Calu3 (cell line): ENCODE measurements at regions not wholly inside any gene's neighbourhood (a gene's known extent, or its start where the extent isn't known, plus 50 kb on each side); places are given as distances from the start of the nearest gene placed in this dataset.

Experiments used
- BruUV-seq: library from RNA; stranded (reverse); fragments of 400-500 nt; replicated peaks from 2 replicates; lab custom pipeline; 2021; lab: Mats Ljungman, UMichigan
- CTCF ChIA-PET: fragments of 300-600 bp; sonication (Branson Sonifier 250); formaldehyde crosslinking; loops from one replicate; lab custom pipeline; 2022; ENCODE audit warnings: antibody characterized with exemption; lab: Charles Lee
- DNase-seq: peaks from one replicate; pipeline ENCODE4 v3.0.0; 2022
- H3K27ac Mint-ChIP-seq: one replicate; pipeline ENCODE4 v1.8.0; 2022; ENCODE audit warnings: mixed read lengths; ENCODE audit not compliant: unreplicated experiment
- H3K27me3 Mint-ChIP-seq: one replicate; pipeline ENCODE4 v1.8.0; 2022; ENCODE audit warnings: mixed read lengths; ENCODE audit not compliant: unreplicated experiment
- H3K36me3 Mint-ChIP-seq: one replicate; pipeline ENCODE4 v1.8.0; 2022; ENCODE audit warnings: mild to moderate bottlenecking, moderate library complexity, mixed read lengths; ENCODE audit not compliant: insufficient read depth, unreplicated experiment
- H3K4me1 Mint-ChIP-seq: one replicate; pipeline ENCODE4 v1.8.0; 2022; ENCODE audit warnings: mild to moderate bottlenecking, low read depth, mixed read lengths; ENCODE audit not compliant: unreplicated experiment
- H3K4me3 Mint-ChIP-seq: one replicate; pipeline ENCODE4 v1.8.0; 2022; ENCODE audit warnings: mild to moderate bottlenecking, low read depth, moderate library complexity, mixed read lengths; ENCODE audit not compliant: unreplicated experiment
- H3K9me3 Mint-ChIP-seq: one replicate; pipeline ENCODE4 v1.8.0; 2022; ENCODE audit warnings: low read depth, mixed read lengths; ENCODE audit not compliant: unreplicated experiment
- CTCF ChIP-seq: fragments of 200-600 bp; IDR thresholded peaks from one replicate; pipeline ENCODE4 v1.8.0; 2022; ENCODE audit warnings: antibody characterized with exemption; ENCODE audit not compliant: unreplicated experiment
- intact Hi-C: fragments of 100-400 bp; cut with micrococcal nuclease; formaldehyde crosslinking; loops from one replicate; pipeline ENCODE4 v1.10.0; 2022; ENCODE audit not compliant: unreplicated experiment

GRCh38 chr1:157288006-157288405 lies 149.8 kb upstream of the ETV3 start:
- CTCF ChIA-PET, result no interaction called here
- no TSS peak for BruUV-seq

GRCh38 chr1:157287462-157287861 lies 149.3 kb upstream of the ETV3 start:
- CTCF ChIA-PET, result no interaction called here
- no TSS peak for BruUV-seq
- no peak for TF ChIP-seq CTCF
- Mint-ChIP-seq H3K4me1 (no peaks in the 10 kb centered on the region), H3K27me3 (peaks cover 76% of the 10 kb centered on the region), H3K36me3 (no peaks in the 10 kb centered on the region), H3K27ac (no peak overlapping the region), H3K4me3 (no peak overlapping the region), H3K9me3 (no peaks in the 10 kb centered on the region)
- intact Hi-C loops, result no loop called here
- no peak for DNase-seq

More at GRCh38 chr1:157288006-157288405, 149.8 kb upstream of the ETV3 start:
- DNase-seq, result no peak
- Mint-ChIP-seq H3K4me1 (no peaks in the 10 kb centered on the region), H3K4me3 (no peak overlapping the region), H3K9me3 (no peaks in the 10 kb centered on the region), H3K27me3 (peaks cover 70% of the 10 kb centered on the region), H3K27ac (no peak overlapping the region), H3K36me3 (no peaks in the 10 kb centered on the region)
- intact Hi-C loops, result no loop called here
- TF ChIP-seq CTCF, result no peak

- H3K27me3 Mint-ChIP-seq, result peaks cover 82% of the 10 kb centered on the region
These were observed 148.6 kb upstream of the ETV3 start for GRCh38 chr1:157286646-157287420.

GRCh38 chr1:157286096-157286495 lies 147.9 kb upstream of the ETV3 start:
- peaks cover 89% of the 10 kb centered on the region for H3K27me3 Mint-ChIP-seq

More at GRCh38 chr1:157286646-157287420, 148.6 kb upstream of the ETV3 start:
- no peaks in the 10 kb centered on the region for H3K36me3 Mint-ChIP-seq
- no TSS peak for BruUV-seq
- no peaks in the 10 kb centered on the region for H3K9me3 Mint-ChIP-seq
- CTCF ChIA-PET, result no interaction called here
- H3K4me3 Mint-ChIP-seq, result no peak overlapping the region
- TF ChIP-seq CTCF, result no peak
- no peaks in the 10 kb centered on the region for H3K4me1 Mint-ChIP-seq
- no peak for DNase-seq
- no peak overlapping the region for H3K27ac Mint-ChIP-seq
- intact Hi-C loops, result no loop called here

More at GRCh38 chr1:157286096-157286495, 147.9 kb upstream of the ETV3 start:
- Mint-ChIP-seq H3K27ac (no peak overlapping the region), H3K9me3 (no peaks in the 10 kb centered on the region), H3K4me1 (no peaks in the 10 kb centered on the region), H3K36me3 (no peaks in the 10 kb centered on the region), H3K4me3 (no peak overlapping the region)
- DNase-seq, result no peak
- CTCF ChIA-PET, result no interaction called here
- BruUV-seq, result no TSS peak
- intact Hi-C loops, result no loop called here
- no peak for TF ChIP-seq CTCF
